Neural progenitor cell (in vitro differentiated cells): ENCODE measurements at regions not wholly inside any gene's neighbourhood (a gene's known extent, or its start where the extent isn't known, plus 50 kb on each side); places are given as distances from the start of the nearest gene placed in this dataset.

Experiments
- EZH2 ChIP-seq: fragments of 200-600 bp; sonication (generic); IDR thresholded peaks from 2 replicates; pipeline ENCODE4 v1.6.1; 2017; ENCODE audit warnings: antibody characterized with exemption, mild to moderate bottlenecking, moderate library complexity
- EZH2phosphoT487 ChIP-seq: fragments of 200-600 bp; sonication (generic); IDR thresholded peaks from 2 replicates; pipeline ENCODE4 v1.6.1; 2017; ENCODE audit warnings: antibody characterized with exemption
- TF ChIP-seq, protein P1 (sequence below): fragments of 200-600 bp; sonication (generic); IDR thresholded peaks from 2 replicates; pipeline ENCODE4 v1.5.1; 2017; ENCODE audit warnings: antibody characterized with exemption, mild to moderate bottlenecking

DNA sequence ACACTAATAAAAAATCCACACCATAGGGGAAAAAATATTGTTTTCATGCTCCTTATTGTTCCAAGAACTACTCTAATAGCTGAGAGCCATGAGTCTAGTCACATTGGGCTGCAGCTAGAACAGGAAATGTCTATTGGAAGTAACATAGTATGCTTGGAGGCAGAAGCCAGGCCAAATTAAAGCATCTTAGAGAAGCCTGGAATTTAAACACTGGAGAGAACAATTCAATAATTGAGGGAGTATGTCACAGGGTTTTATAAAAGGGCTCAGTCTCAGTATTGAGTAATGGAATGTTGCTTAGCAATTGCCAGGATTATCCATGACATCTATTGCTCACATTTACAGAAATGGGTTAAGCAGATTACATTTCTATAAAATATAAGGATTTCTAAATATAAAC is 471.3 kb downstream of the LMO4 start:
- TF ChIP-seq, protein P1, sequence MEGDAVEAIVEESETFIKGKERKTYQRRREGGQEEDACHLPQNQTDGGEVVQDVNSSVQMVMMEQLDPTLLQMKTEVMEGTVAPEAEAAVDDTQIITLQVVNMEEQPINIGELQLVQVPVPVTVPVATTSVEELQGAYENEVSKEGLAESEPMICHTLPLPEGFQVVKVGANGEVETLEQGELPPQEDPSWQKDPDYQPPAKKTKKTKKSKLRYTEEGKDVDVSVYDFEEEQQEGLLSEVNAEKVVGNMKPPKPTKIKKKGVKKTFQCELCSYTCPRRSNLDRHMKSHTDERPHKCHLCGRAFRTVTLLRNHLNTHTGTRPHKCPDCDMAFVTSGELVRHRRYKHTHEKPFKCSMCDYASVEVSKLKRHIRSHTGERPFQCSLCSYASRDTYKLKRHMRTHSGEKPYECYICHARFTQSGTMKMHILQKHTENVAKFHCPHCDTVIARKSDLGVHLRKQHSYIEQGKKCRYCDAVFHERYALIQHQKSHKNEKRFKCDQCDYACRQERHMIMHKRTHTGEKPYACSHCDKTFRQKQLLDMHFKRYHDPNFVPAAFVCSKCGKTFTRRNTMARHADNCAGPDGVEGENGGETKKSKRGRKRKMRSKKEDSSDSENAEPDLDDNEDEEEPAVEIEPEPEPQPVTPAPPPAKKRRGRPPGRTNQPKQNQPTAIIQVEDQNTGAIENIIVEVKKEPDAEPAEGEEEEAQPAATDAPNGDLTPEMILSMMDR = no peak
- TF ChIP-seq EZH2 (no peak), EZH2phosphoT487 (no peak)
